ENCODE measurements at regions not wholly inside any gene's neighbourhood (a gene's known extent, or its start where the extent isn't known, plus 50 kb on each side); places are given as distances from the start of the nearest gene placed in this dataset.

DNA sequence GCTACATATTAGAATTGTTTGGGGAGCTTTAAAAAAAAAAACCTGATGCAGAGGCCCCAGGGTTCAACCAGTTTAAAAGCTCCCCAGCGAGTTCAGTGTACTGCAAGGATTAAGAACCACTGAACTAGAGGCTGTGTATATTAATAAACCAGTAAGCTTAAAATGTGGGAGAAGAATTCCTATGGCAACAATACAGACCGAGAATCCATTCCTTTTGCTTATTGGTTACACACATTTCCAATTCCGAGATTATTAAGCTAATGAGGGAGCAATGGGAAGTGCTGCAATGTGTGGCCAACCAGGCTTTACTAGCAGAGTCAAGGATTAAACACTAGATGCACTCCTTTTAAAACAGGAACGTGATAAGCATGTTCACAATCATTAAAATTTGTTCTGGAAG is 204.4 kb downstream of the TDRD15 start:
- no peak for TF ChIP-seq POLR2A (IDR thresholded peaks at IDR 0.05)
- TF ChIP-seq, protein P1, sequence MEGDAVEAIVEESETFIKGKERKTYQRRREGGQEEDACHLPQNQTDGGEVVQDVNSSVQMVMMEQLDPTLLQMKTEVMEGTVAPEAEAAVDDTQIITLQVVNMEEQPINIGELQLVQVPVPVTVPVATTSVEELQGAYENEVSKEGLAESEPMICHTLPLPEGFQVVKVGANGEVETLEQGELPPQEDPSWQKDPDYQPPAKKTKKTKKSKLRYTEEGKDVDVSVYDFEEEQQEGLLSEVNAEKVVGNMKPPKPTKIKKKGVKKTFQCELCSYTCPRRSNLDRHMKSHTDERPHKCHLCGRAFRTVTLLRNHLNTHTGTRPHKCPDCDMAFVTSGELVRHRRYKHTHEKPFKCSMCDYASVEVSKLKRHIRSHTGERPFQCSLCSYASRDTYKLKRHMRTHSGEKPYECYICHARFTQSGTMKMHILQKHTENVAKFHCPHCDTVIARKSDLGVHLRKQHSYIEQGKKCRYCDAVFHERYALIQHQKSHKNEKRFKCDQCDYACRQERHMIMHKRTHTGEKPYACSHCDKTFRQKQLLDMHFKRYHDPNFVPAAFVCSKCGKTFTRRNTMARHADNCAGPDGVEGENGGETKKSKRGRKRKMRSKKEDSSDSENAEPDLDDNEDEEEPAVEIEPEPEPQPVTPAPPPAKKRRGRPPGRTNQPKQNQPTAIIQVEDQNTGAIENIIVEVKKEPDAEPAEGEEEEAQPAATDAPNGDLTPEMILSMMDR (IDR thresholded peaks at IDR 0.05): no peak
- no peak for TF ChIP-seq EP300 (IDR thresholded peaks at IDR 0.05)
